ENCODE measurements at regions not wholly inside any gene's neighbourhood (a gene's known extent, or its start where the extent isn't known, plus 50 kb on each side); places are given as distances from the start of the nearest gene placed in this dataset.
"Not testable (repeated sequence)": the region's sequence is repeated elsewhere in the genome, so short reads cannot be mapped to it uniquely, and the experiment has no call there.

- DNase-seq = no peak
These were observed 256.2 kb downstream of the TAFA4 start for GRCh38 chr3:68676136-68676535.

- DNase-seq = no peak
These were observed 265.0 kb downstream of the TAFA4 start for GRCh38 chr3:68667346-68667745.

GRCh38 chr3:68666429-68667136 is 265.8 kb downstream of the TAFA4 start:
- DNase-seq = no peak

GRCh38 chr3:68664276-68664675 is 268.1 kb downstream of the TAFA4 start:
- no peak for DNase-seq

- no peak for DNase-seq
These were observed 270.2 kb downstream of the TAFA4 start for GRCh38 chr3:68662176-68662575.

GRCh38 chr3:68650657-68651056 is 281.7 kb downstream of the TAFA4 start:
- not testable (repeated sequence) for DNase-seq

- DNase-seq = no peak
These were observed 283.9 kb downstream of the TAFA4 start for GRCh38 chr3:68648494-68648893.

- DNase-seq = no peak
These were observed 300.3 kb downstream of the TAFA4 start for GRCh38 chr3:68631850-68632545.

- no peak for DNase-seq
These were observed 312.1 kb downstream of the TAFA4 start for GRCh38 chr3:68620211-68620610.

- DNase-seq = no peak
These were observed 318.3 kb downstream of the TAFA4 start for GRCh38 chr3:68614087-68614486.

GRCh38 chr3:68571321-68571720 is 361.0 kb downstream of the TAFA4 start:
- no peak for DNase-seq

GRCh38 chr3:68560728-68561127 is 371.6 kb downstream of the TAFA4 start:
- no peak for DNase-seq

- DNase-seq = no peak
These were observed 396.6 kb downstream of the TAFA4 start for GRCh38 chr3:68535782-68536181.

GRCh38 chr3:68523330-68523729 is 409.0 kb downstream of the TAFA4 start:
- no peak for DNase-seq

- no peak for DNase-seq
These were observed 417.1 kb downstream of the TAFA4 start for GRCh38 chr3:68515237-68515636.

- DNase-seq = no peak
These were observed 428.1 kb downstream of the TAFA4 start for GRCh38 chr3:68504201-68504600.

GRCh38 chr3:68485845-68486244 is 446.5 kb downstream of the TAFA4 start:
- DNase-seq = not testable (repeated sequence)

- DNase-seq = peak; percentile 4 to 47
These were observed 447.3 kb downstream of the TAFA4 start for GRCh38 chr3:68485051-68485450.

- no peak for DNase-seq
These were observed 448.7 kb downstream of the TAFA4 start for GRCh38 chr3:68483601-68484000.

- DNase-seq = no peak
These were observed 449.3 kb downstream of the TAFA4 start for GRCh38 chr3:68483041-68483440.

- no peak for DNase-seq
These were observed 449.8 kb downstream of the TAFA4 start for GRCh38 chr3:68482565-68482964.

GRCh38 chr3:68479779-68480178 is 452.6 kb downstream of the TAFA4 start:
- DNase-seq = no peak

- no peak for DNase-seq
These were observed 463.5 kb downstream of the TAFA4 start for GRCh38 chr3:68468695-68469375.

- DNase-seq = no peak
These were observed 464.9 kb downstream of the TAFA4 start for GRCh38 chr3:68467465-68467864.

All from NCI-H1930 (cell line).